K562 (cell line): ENCODE measurements at regions not wholly inside any gene's neighbourhood (a gene's known extent, or its start where the extent isn't known, plus 50 kb on each side); places are given as distances from the start of the nearest gene placed in this dataset.

Experiments used
- ATAC-seq: fragments of 200-7000 bp; cut with Tn5 transposase; 3 replicates; pipeline ENCODE4 v1.9.1; 2020; ENCODE audit warnings: moderate library complexity
- BruUV-seq: library from RNA; stranded (reverse); fragments of 400-500 nt; replicated peaks from 2 replicates; lab custom pipeline; 2021; lab: Mats Ljungman, UMichigan
- CTCF ChIA-PET: fragments of 300-600 bp; formaldehyde crosslinking; extraction: SDS; loops from one replicate; lab custom pipeline; 2021; ENCODE audit warnings: low intra/inter-chr PET ratio; lab: Yijun Ruan, JAX
- POLR2A ChIA-PET: fragments of 300-600, 350-650 bp; sonication (Branson Sonifier 250); formaldehyde crosslinking; extraction: SDS; loops from one replicate; lab custom pipeline; 2021; ENCODE audit warnings: antibody characterized with exemption, inconsistent platforms; lab: Yijun Ruan, JAX
- DNase-seq, 4 experiments: peaks; one replicate each; pipeline versions ENCODE4 v3.0.0 to v3.0.0-alpha.2; 2011 to 2018; ENCODE audit warnings: low spot score in 3 of 4, mixed read lengths in 3 of 4; ENCODE audit errors: extremely low read depth in 1 of 4
- FAIRE-seq: peaks from 2 replicates; lab custom pipeline; 2011; peaks lifted over from hg19 to GRCh38; lab: Jason Lieb, UNC
- H2AFZ ChIP-seq: 2 replicates; pipeline ENCODE4 v1.6.0; 2011; ENCODE audit warnings: low read depth, low read length, control low read depth, inconsistent platforms
- H3K27ac ChIP-seq: fragments of 200-600 bp; 3 replicates; pipeline ENCODE4 v1.8.0; 2011; ENCODE audit warnings: low read depth, mild to moderate bottlenecking, control low read depth, inconsistent platforms, low read length, moderate library complexity, mixed read lengths; ENCODE audit errors: extremely low read depth
- H3K27me3 ChIP-seq, 2 experiments: fragments of 300-600 bp in 1 of 2; 2 replicates in 1 of 2; 3 replicates in 1 of 2; pipeline versions ENCODE4 v1.6.0 to v1.8.0; 2011; ENCODE audit warnings: inconsistent platforms in 2 of 2, low read length in 2 of 2, mild to moderate bottlenecking in 1 of 2, mixed read lengths in 1 of 2, moderate library complexity in 1 of 2; ENCODE audit not compliant: control insufficient read depth in 2 of 2, insufficient read depth in 2 of 2
- H3K36me3 ChIP-seq: fragments of 300-600 bp; 3 replicates; pipeline ENCODE4 v1.8.0; 2011; ENCODE audit warnings: mild to moderate bottlenecking, low read length, inconsistent platforms; ENCODE audit not compliant: control insufficient read depth, insufficient read depth
- H3K4me1 ChIP-seq, 2 experiments: fragments of 200-600 bp in 1 of 2; replicated peaks in 1 of 2; 2 replicates in 1 of 2; 3 replicates in 1 of 2; pipeline versions ENCODE4 v1.5.1 to v1.8.0; 2011; ENCODE audit warnings: inconsistent platforms in 2 of 2, low read length in 2 of 2, mild to moderate bottlenecking in 1 of 2, mixed read lengths in 1 of 2, moderate library complexity in 1 of 2; ENCODE audit not compliant: control insufficient read depth in 2 of 2, insufficient read depth in 2 of 2
- H3K4me2 ChIP-seq: 2 replicates; pipeline ENCODE4 v1.6.1; 2011; ENCODE audit warnings: low read length, control low read depth, inconsistent platforms, mixed read lengths; ENCODE audit not compliant: insufficient read depth
- H3K4me3 ChIP-seq: fragments of 200-600 bp; sonication (generic), shearing (Covaris generic); 2 replicates; pipeline ENCODE4 v1.5.1; 2016; ENCODE audit warnings: control low read depth, inconsistent platforms
- H3K79me2 ChIP-seq: fragments of 200-600 bp; 3 replicates; pipeline ENCODE4 v1.8.0; 2011; ENCODE audit warnings: low read length, inconsistent platforms; ENCODE audit not compliant: control insufficient read depth, insufficient read depth
- H3K9ac ChIP-seq, 2 experiments: 2 replicates each; pipeline versions ENCODE4 v1.6.0 to v1.6.1; 2011; ENCODE audit warnings: low read depth in 2 of 2, low read length in 2 of 2, control low read depth in 1 of 2, inconsistent platforms in 1 of 2, mild to moderate bottlenecking in 1 of 2, mixed read lengths in 1 of 2; ENCODE audit not compliant: insufficient read depth in 1 of 2
- H3K9me1 ChIP-seq: one replicate; pipeline ENCODE4 v1.6.0; 2011; ENCODE audit warnings: inconsistent platforms, mild to moderate bottlenecking, low read length, moderate library complexity; ENCODE audit not compliant: control insufficient read depth, insufficient read depth
- H3K9me3 ChIP-seq: replicated peaks from 2 replicates; pipeline ENCODE4 v1.5.1; 2011; ENCODE audit warnings: low read depth, low read length, inconsistent platforms; ENCODE audit not compliant: control insufficient read depth, insufficient read depth
- H4K20me1 ChIP-seq: replicated peaks from 2 replicates; pipeline ENCODE4 v1.6.1; 2011; ENCODE audit warnings: low read length, inconsistent platforms, mixed read lengths; ENCODE audit not compliant: control insufficient read depth, insufficient read depth
- ASH1L ChIP-seq: fragments of 450-650 bp; IDR thresholded peaks from 2 replicates; pipeline ENCODE4 v1.6.1; 2018; ENCODE audit warnings: borderline replicate concordance, mild to moderate bottlenecking, low read depth; ENCODE audit not compliant: partially characterized antibody
- NEUROD1 ChIP-seq: fragments of 150-350 bp; IDR thresholded peaks from 2 replicates; pipeline ENCODE4 v1.6.1; 2014; ENCODE audit warnings: borderline replicate concordance, low read length, low read depth; ENCODE audit not compliant: partially characterized antibody
- NFATC3 ChIP-seq: fragments of 450-650 bp; IDR thresholded peaks from 2 replicates; pipeline ENCODE4 v1.6.1; 2017; ENCODE audit warnings: mild to moderate bottlenecking
- SRSF7 ChIP-seq: fragments of 200-400 bp; formaldehyde crosslinking; optimal IDR thresholded peaks from 2 replicates; pipeline ENCODE3; 2017; ENCODE audit warnings: mild to moderate bottlenecking, low read depth, low read length
- TEAD1 ChIP-seq, 2 experiments: fragments of 450-650 bp in 1 of 2; sonication (generic) in 1 of 2; formaldehyde crosslinking; IDR thresholded peaks; 2 replicates each; pipeline versions ENCODE4 v1.4.0 to v1.8.0; 2020 to 2022; ENCODE audit warnings: mild to moderate bottlenecking in 2 of 2, missing genetic modification reagents in 1 of 2
- ZNF239 ChIP-seq: fragments of 250-450 bp; sonication (Bioruptor Pico); IDR thresholded peaks from 2 replicates; pipeline ENCODE4 v1.4.0; 2020; ENCODE audit warnings: mild to moderate bottlenecking
- WGBS: fragments of 100-300 bp; shearing (Covaris generic); methylation state at CpG from one replicate; pipeline ENCODE4 v1.1.6; 2016; ENCODE audit warnings: low coverage, mixed read lengths; ENCODE audit not compliant: insufficient coverage; ENCODE audit errors: missing lambda C conversion rate; 5-methylcytosine and 5-hydroxymethylcytosine counted together
- in situ Hi-C: fragments of 300-500 bp; cut with MboI; formaldehyde crosslinking; loops from 4 replicates; pipeline ENCODE4 v1.15.0; 2018; ENCODE audit warnings: inconsistent platforms, mixed read lengths
- intact Hi-C: fragments of 100-400 bp; cut with micrococcal nuclease; formaldehyde crosslinking; loops from 2 replicates; pipeline ENCODE4 v1.14.2; 2022
- TF ChIP-seq, protein P1 (sequence below): fragments of 450-650 bp; IDR thresholded peaks from 2 replicates; pipeline ENCODE4 v1.6.1; 2017; ENCODE audit warnings: antibody characterized with exemption, mild to moderate bottlenecking

DNA sequence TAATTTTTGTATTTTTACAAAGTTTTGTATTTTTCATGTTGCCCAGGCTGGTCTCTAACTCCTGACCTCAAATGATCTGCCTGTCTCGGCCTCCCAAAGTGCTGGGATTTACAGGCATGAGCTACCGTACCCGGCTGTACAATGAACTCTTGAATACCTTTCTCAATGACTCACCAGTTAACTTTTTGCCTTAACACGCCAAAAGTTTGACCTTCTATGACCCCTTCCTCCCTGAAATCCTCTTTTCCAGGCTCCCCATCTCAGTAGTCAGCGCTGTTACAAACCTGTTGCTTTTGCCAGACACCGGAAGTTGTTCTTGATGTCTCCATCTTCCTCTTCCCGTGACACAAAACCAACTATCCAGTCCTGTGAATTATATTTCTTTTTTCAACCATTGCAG lies 158.1 kb upstream of the ASIC2 start:
- Histone ChIP-seq H3K4me1 (no peaks in the 10 kb centered on the region), H3K9ac (no peak overlapping the region), H3K79me2 (no peaks in the 10 kb centered on the region), H3K27me3 (no peaks in the 10 kb centered on the region; a peak in 1 of 5 replicates), H3K9me3 (no peaks in the 10 kb centered on the region), H3K27ac (no peak overlapping the region), H3K4me3 (no peak overlapping the region), H2AFZ (no peak overlapping the region), H3K9me1 (no peaks in the 10 kb centered on the region), H3K4me2 (no peak overlapping the region), H4K20me1 (no peaks in the 10 kb centered on the region), H3K36me3 (no peaks in the 10 kb centered on the region)
- DNase-seq = no peak
- BruUV-seq = no TSS peak
- TF ChIP-seq NEUROD1 = no peak
- 6% methylated on average over 7 of the region's 7 CpGs for WGBS
- in situ Hi-C loops (no loop called here), intact Hi-C loops (no loop called here)
- no peak for ATAC-seq
- ChIA-PET CTCF (no interaction called here), POLR2A (no interaction called here)
- no peak for FAIRE-seq

GRCh38 chr17:33457477-33457876 lies 164.4 kb upstream of the ASIC2 start:
- no peaks in the 10 kb centered on the region for H3K9me1 ChIP-seq
- intact Hi-C loops = no loop called here
- TF ChIP-seq, protein P1, sequence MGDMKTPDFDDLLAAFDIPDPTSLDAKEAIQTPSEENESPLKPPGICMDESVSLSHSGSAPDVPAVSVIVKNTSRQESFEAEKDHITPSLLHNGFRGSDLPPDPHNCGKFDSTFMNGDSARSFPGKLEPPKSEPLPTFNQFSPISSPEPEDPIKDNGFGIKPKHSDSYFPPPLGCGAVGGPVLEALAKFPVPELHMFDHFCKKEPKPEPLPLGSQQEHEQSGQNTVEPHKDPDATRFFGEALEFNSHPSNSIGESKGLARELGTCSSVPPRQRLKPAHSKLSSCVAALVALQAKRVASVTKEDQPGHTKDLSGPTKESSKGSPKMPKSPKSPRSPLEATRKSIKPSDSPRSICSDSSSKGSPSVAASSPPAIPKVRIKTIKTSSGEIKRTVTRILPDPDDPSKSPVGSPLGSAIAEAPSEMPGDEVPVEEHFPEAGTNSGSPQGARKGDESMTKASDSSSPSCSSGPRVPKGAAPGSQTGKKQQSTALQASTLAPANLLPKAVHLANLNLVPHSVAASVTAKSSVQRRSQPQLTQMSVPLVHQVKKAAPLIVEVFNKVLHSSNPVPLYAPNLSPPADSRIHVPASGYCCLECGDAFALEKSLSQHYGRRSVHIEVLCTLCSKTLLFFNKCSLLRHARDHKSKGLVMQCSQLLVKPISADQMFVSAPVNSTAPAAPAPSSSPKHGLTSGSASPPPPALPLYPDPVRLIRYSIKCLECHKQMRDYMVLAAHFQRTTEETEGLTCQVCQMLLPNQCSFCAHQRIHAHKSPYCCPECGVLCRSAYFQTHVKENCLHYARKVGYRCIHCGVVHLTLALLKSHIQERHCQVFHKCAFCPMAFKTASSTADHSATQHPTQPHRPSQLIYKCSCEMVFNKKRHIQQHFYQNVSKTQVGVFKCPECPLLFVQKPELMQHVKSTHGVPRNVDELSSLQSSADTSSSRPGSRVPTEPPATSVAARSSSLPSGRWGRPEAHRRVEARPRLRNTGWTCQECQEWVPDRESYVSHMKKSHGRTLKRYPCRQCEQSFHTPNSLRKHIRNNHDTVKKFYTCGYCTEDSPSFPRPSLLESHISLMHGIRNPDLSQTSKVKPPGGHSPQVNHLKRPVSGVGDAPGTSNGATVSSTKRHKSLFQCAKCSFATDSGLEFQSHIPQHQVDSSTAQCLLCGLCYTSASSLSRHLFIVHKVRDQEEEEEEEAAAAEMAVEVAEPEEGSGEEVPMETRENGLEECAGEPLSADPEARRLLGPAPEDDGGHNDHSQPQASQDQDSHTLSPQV = no peak
- TF ChIP-seq ASH1L (no peak), SRSF7 (no peak), ZNF239 (CRISPR knock-in tag) (no peak), TEAD1 (CRISPR knock-in tag; IDR thresholded peaks at IDR 0.05) (no peak), NFATC3 (no peak)

More at GRCh38 chr17:33457477-33457876, 164.4 kb upstream of the ASIC2 start:
- Histone ChIP-seq H2AFZ (no peak overlapping the region), H3K9ac (no peak overlapping the region), H3K27ac (no peak overlapping the region), H3K4me1 (no peaks in the 10 kb centered on the region), H3K79me2 (no peaks in the 10 kb centered on the region), H3K4me3 (no peak overlapping the region), H3K9me3 (no peaks in the 10 kb centered on the region), H3K4me2 (no peak overlapping the region), H3K27me3 (peaks cover 9 to 15% of the 10 kb centered on the region in 2 experiments), H4K20me1 (no peaks in the 10 kb centered on the region), H3K36me3 (no peaks in the 10 kb centered on the region)
- in situ Hi-C loops = no loop called here
- ChIA-PET POLR2A (no interaction called here), CTCF (no interaction called here)
- no TSS peak for BruUV-seq
- ATAC-seq (no peak), FAIRE-seq (no peak), DNase-seq (no peak)
- WGBS = 0% methylated on average over 1 of the region's 1 CpG
